HEK293 (cell line): ENCODE measurements at regions not wholly inside any gene's neighbourhood (a gene's known extent, or its start where the extent isn't known, plus 50 kb on each side); places are given as distances from the start of the nearest gene placed in this dataset.

Source experiments
- ATF2 ChIP-seq: fragments of 450-650 bp; formaldehyde crosslinking; IDR thresholded peaks from 2 replicates; pipeline ENCODE4 v1.5.1; 2016; ENCODE audit warnings: missing biosample characterization, missing genetic modification characterization, low read depth
- CTCF ChIP-seq: fragments of 450-650 bp; formaldehyde crosslinking; IDR thresholded peaks from 2 replicates; pipeline ENCODE4 v1.5.1; 2016; ENCODE audit warnings: missing biosample characterization, missing genetic modification characterization
- GFI1B ChIP-seq: fragments of 450-650 bp; formaldehyde crosslinking; IDR thresholded peaks from 2 replicates; pipeline ENCODE4 v1.5.1; 2016; ENCODE audit warnings: missing biosample characterization, missing genetic modification characterization
- HOXA7 ChIP-seq: sonication (generic); formaldehyde crosslinking; IDR thresholded peaks from 2 replicates; pipeline ENCODE4 v1.8.1; 2022; ENCODE audit warnings: missing genetic modification reagents, borderline replicate concordance
- IKZF3 ChIP-seq: fragments of 450-650 bp; IDR thresholded peaks from 2 replicates; pipeline ENCODE4 v1.5.0; 2018; ENCODE audit warnings: missing biosample characterization, mild to moderate bottlenecking, missing genetic modification characterization, moderate library complexity
- KLF9 ChIP-seq: fragments of 450-650 bp; formaldehyde crosslinking; IDR thresholded peaks from 2 replicates; pipeline ENCODE4 v1.5.1; 2016; ENCODE audit warnings: missing biosample characterization, missing genetic modification characterization, low read depth
- REST ChIP-seq: fragments of 450-650 bp; formaldehyde crosslinking; IDR thresholded peaks from 2 replicates; pipeline ENCODE4 v1.5.1; 2016; ENCODE audit warnings: missing biosample characterization, missing genetic modification characterization
- ZNF175 ChIP-seq: fragments of 450-650 bp; formaldehyde crosslinking; IDR thresholded peaks from 2 replicates; pipeline ENCODE4 v1.5.1; 2016; ENCODE audit warnings: missing biosample characterization, missing genetic modification characterization
- ZNF23 ChIP-seq: fragments of 450-650 bp; formaldehyde crosslinking; IDR thresholded peaks from 2 replicates; pipeline ENCODE4 v1.5.1; 2016; ENCODE audit warnings: missing biosample characterization, missing genetic modification characterization, borderline replicate concordance
- ZNF274 ChIP-seq, 2 experiments: fragments of 200-500 bp in 1 of 2; fragments of 450-650 bp in 1 of 2; sonication (Bioruptor generic) in 1 of 2; formaldehyde crosslinking in 1 of 2; IDR thresholded peaks; 2 replicates each; pipeline versions ENCODE4 v1.5.1 to v1.6.1; 2014 to 2016; ENCODE audit warnings: borderline replicate concordance in 1 of 2, inconsistent platforms in 1 of 2, low read length in 1 of 2, missing biosample characterization in 1 of 2, missing genetic modification characterization in 1 of 2
- ZNF596 ChIP-seq: fragments of 450-650 bp; IDR thresholded peaks from 2 replicates; pipeline ENCODE4 v1.5.0; 2018; ENCODE audit warnings: missing biosample characterization, mild to moderate bottlenecking, missing genetic modification characterization, moderate library complexity
- ZNF624 ChIP-seq: fragments of 450-650 bp; formaldehyde crosslinking; IDR thresholded peaks from 2 replicates; pipeline ENCODE4 v1.5.1; 2017; ENCODE audit warnings: missing biosample characterization, missing genetic modification characterization
- ZNF677 ChIP-seq: fragments of 450-650 bp; IDR thresholded peaks from 2 replicates; pipeline ENCODE4 v1.5.0; 2018; ENCODE audit warnings: missing biosample characterization, mild to moderate bottlenecking, missing genetic modification characterization, moderate library complexity
- ZNF785 ChIP-seq: fragments of 450-650 bp; formaldehyde crosslinking; IDR thresholded peaks from 2 replicates; pipeline ENCODE4 v1.5.1; 2016; ENCODE audit warnings: missing biosample characterization, missing genetic modification characterization

- TF ChIP-seq CTCF (no peak), ZNF624 (tag by site-specific recombination) (no peak), KLF9 (tag by site-specific recombination) (no peak), ZNF677 (no peak), ZNF274 (IDR thresholded peaks at IDR 0.05; ENCODE audit: low read length) (no peak), ZNF274 (tag by site-specific recombination; IDR thresholded peaks at IDR 0.05; ENCODE audit: borderline replicate concordance) (0 out of 2 replicates have a peak, but pooled peaks have one; percentile 18), IKZF3 (tag by site-specific recombination) (no peak), ZNF596 (tag by site-specific recombination) (no peak), HOXA7 (CRISPR knock-in tag) (no peak), REST (tag by site-specific recombination) (no peak), ZNF175 (tag by site-specific recombination) (no peak), ATF2 (tag by site-specific recombination) (no peak), ZNF785 (tag by site-specific recombination) (no peak), GFI1B (tag by site-specific recombination) (no peak), ZNF23 (tag by site-specific recombination) (no peak)
Observed at GRCh38 chr7:156237614-156238013, 403.0 kb upstream of the RNF32 start.
